ACC112 (cell line): ENCODE measurements at regions not wholly inside any gene's neighbourhood (a gene's known extent, or its start where the extent isn't known, plus 50 kb on each side); places are given as distances from the start of the nearest gene placed in this dataset.

Source experiments
- H2AFZ ChIP-seq: fragments of 200-600 bp; sonication (generic); one replicate; pipeline ENCODE4 v1.6.0; 2017; ENCODE audit warnings: antibody characterized with exemption, low read length; ENCODE audit not compliant: unreplicated experiment
- H3K27ac ChIP-seq: fragments of 200-600 bp; sonication (generic); 2 replicates; pipeline ENCODE4 v1.5.1; 2014; ENCODE audit warnings: low read depth, mild to moderate bottlenecking, antibody characterized with exemption, low read length, moderate library complexity
- H3K27me3 ChIP-seq: fragments of 200-600 bp; sonication (generic); 2 replicates; pipeline ENCODE4 v1.6.1; 2014; ENCODE audit warnings: mild to moderate bottlenecking, antibody characterized with exemption, low read length, moderate library complexity, mixed read lengths; ENCODE audit not compliant: insufficient read depth
- H3K36me3 ChIP-seq: fragments of 200-600 bp; sonication (generic); 2 replicates; pipeline ENCODE4 v1.6.1; 2016; ENCODE audit warnings: mild to moderate bottlenecking, antibody characterized with exemption, low read length, moderate library complexity, mixed read lengths; ENCODE audit not compliant: insufficient read depth
- H3K4me1 ChIP-seq: fragments of 200-600 bp; sonication (generic); one replicate; pipeline ENCODE4 v1.6.1; 2016; ENCODE audit warnings: low read length, mixed read lengths; ENCODE audit not compliant: insufficient read depth, unreplicated experiment, control insufficient read depth
- H3K4me3 ChIP-seq: fragments of 200-600 bp; sonication (generic); 2 replicates; pipeline ENCODE4 v1.5.1; 2014; ENCODE audit warnings: mild to moderate bottlenecking, low read depth, low read length
- H3K79me2 ChIP-seq: fragments of 200-600 bp; sonication (generic); one replicate; pipeline ENCODE4 v1.6.0; 2016; ENCODE audit warnings: low read length; ENCODE audit not compliant: control insufficient read depth, unreplicated experiment, insufficient read depth

- no peaks in the 10 kb centered on the region for H3K27me3 ChIP-seq
- no peak overlapping the region for H2AFZ ChIP-seq
- H3K27ac ChIP-seq, result no peak overlapping the region
- no peaks in the 10 kb centered on the region for H3K36me3 ChIP-seq
- no peaks in the 10 kb centered on the region for H3K4me1 ChIP-seq
- H3K79me2 ChIP-seq, result no peaks in the 10 kb centered on the region
- no peak overlapping the region for H3K4me3 ChIP-seq
These were observed 195.7 kb upstream of the POT1 start for GRCh38 chr7:125125315-125125714.

DNA sequence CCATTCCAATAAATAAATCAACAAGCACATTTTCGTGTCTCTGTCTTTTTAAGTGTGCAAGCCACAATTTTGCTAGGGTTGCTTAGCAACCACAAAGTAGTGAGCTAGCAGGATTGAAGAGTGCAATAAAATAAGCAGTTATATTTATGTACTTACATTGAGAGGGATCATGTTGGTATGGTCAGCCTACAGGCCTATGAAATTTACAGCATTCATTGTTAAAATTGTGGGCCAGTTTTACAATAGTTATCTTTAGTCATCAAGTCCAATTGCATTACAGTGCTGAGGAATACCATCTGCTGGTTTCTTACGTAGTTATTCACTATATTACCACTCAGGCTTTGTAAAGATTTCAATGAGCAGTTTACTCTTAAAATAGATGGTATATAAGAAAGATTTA lies 192.5 kb upstream of the POT1 start:
- no peaks in the 10 kb centered on the region for H3K36me3 ChIP-seq
- no peaks in the 10 kb centered on the region for H3K79me2 ChIP-seq
- no peaks in the 10 kb centered on the region for H3K27me3 ChIP-seq
- H3K4me1 ChIP-seq, result no peaks in the 10 kb centered on the region
- H2AFZ ChIP-seq, result no peak overlapping the region
- no peak overlapping the region for H3K4me3 ChIP-seq
- H3K27ac ChIP-seq, result no peak overlapping the region

- Histone ChIP-seq H3K4me3 (no peak overlapping the region), H3K27ac (no peak overlapping the region), H2AFZ (no peak overlapping the region), H3K79me2 (no peaks in the 10 kb centered on the region), H3K4me1 (no peaks in the 10 kb centered on the region), H3K36me3 (no peaks in the 10 kb centered on the region), H3K27me3 (no peaks in the 10 kb centered on the region)
These were observed 190.0 kb upstream of the POT1 start for GRCh38 chr7:125119559-125120115.

- Histone ChIP-seq H3K79me2 (no peaks in the 10 kb centered on the region), H2AFZ (no peak overlapping the region), H3K27me3 (no peaks in the 10 kb centered on the region), H3K36me3 (no peaks in the 10 kb centered on the region), H3K27ac (no peak overlapping the region), H3K4me1 (no peaks in the 10 kb centered on the region), H3K4me3 (no peak overlapping the region)
These were observed 188.8 kb upstream of the POT1 start for GRCh38 chr7:125118444-125118843.

GRCh38 chr7:125112850-125113249 lies 183.2 kb upstream of the POT1 start:
- Histone ChIP-seq H3K36me3 (no peaks in the 10 kb centered on the region), H3K4me3 (no peak overlapping the region), H3K27ac (no peak overlapping the region), H2AFZ (no peak overlapping the region), H3K79me2 (no peaks in the 10 kb centered on the region), H3K27me3 (no peaks in the 10 kb centered on the region), H3K4me1 (no peaks in the 10 kb centered on the region)

- H3K27me3 ChIP-seq, result no peaks in the 10 kb centered on the region
- no peak overlapping the region for H2AFZ ChIP-seq
- H3K79me2 ChIP-seq, result no peaks in the 10 kb centered on the region
- H3K27ac ChIP-seq, result no peak overlapping the region
- no peaks in the 10 kb centered on the region for H3K36me3 ChIP-seq
- H3K4me3 ChIP-seq, result no peak overlapping the region
- no peaks in the 10 kb centered on the region for H3K4me1 ChIP-seq
These were observed 169.9 kb upstream of the POT1 start for GRCh38 chr7:125099519-125099918.

- Histone ChIP-seq H3K4me1 (no peaks in the 10 kb centered on the region), H2AFZ (no peak overlapping the region), H3K4me3 (no peak overlapping the region), H3K27ac (no peak overlapping the region), H3K27me3 (no peaks in the 10 kb centered on the region), H3K36me3 (no peaks in the 10 kb centered on the region), H3K79me2 (no peaks in the 10 kb centered on the region)
These were observed 168.8 kb upstream of the POT1 start for GRCh38 chr7:125098377-125098970.

- H3K36me3 ChIP-seq, result no peaks in the 10 kb centered on the region
These were observed 161.0 kb upstream of the POT1 start for GRCh38 chr7:125090596-125090995.

GRCh38 chr7:125089171-125089570 lies 159.5 kb upstream of the POT1 start:
- no peaks in the 10 kb centered on the region for H3K4me1 ChIP-seq
- no peaks in the 10 kb centered on the region for H3K27me3 ChIP-seq
- H3K27ac ChIP-seq, result no peak overlapping the region
- no peaks in the 10 kb centered on the region for H3K36me3 ChIP-seq
- H3K79me2 ChIP-seq, result no peaks in the 10 kb centered on the region
- no peak overlapping the region for H2AFZ ChIP-seq
- H3K4me3 ChIP-seq, result no peak overlapping the region

More at GRCh38 chr7:125090596-125090995, 161.0 kb upstream of the POT1 start:
- Histone ChIP-seq H3K27ac (no peak overlapping the region), H3K4me3 (no peak overlapping the region), H2AFZ (no peak overlapping the region), H3K79me2 (no peaks in the 10 kb centered on the region), H3K27me3 (no peaks in the 10 kb centered on the region), H3K4me1 (no peaks in the 10 kb centered on the region)

DNA sequence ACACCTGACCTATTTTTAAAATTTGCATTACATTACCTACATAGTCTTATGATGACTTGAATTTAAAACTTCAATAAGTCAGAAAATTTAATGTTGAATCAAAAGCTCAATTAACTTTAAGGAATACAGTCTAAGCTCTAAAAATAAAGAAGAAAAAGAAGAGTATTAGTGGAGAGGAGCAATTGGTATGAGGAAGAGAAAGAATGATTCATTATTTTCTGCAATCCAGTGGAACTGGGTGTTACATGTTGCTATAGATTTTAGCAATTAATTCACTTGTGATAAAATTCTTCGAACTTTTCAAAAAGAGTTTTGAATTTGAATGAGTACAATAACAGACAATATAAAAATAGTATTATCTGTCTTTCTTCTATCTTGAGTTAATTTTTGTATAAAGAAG lies 158.9 kb upstream of the POT1 start:
- no peak overlapping the region for H3K4me3 ChIP-seq
- no peak overlapping the region for H2AFZ ChIP-seq
- no peak overlapping the region for H3K27ac ChIP-seq
- no peaks in the 10 kb centered on the region for H3K27me3 ChIP-seq
- no peaks in the 10 kb centered on the region for H3K36me3 ChIP-seq
- no peaks in the 10 kb centered on the region for H3K79me2 ChIP-seq
- no peaks in the 10 kb centered on the region for H3K4me1 ChIP-seq

DNA sequence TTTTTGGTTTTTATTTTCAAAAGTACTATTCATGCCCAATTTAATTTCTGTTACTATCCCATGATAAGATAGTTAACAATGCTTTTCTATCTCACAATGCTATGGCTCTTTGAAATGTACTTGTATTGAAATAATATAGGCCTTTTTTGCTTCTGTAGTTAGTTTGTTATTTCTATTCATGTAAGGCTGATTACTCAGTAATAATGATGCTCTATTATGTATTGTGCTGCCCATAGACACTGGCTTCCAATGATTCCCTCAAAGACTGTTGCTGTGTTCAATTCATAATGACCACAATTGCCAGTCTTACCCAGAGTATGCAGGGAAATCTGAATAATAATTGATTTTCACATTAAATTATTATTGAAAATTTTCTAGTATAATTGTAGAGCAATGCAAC lies 155.5 kb upstream of the POT1 start:
- Histone ChIP-seq H3K4me1 (no peaks in the 10 kb centered on the region), H3K4me3 (no peak overlapping the region), H2AFZ (no peak overlapping the region), H3K36me3 (no peaks in the 10 kb centered on the region), H3K79me2 (no peaks in the 10 kb centered on the region), H3K27me3 (no peaks in the 10 kb centered on the region), H3K27ac (no peak overlapping the region)
